Vagina (tissue), 2 donors: ENCODE measurements at regions not wholly inside any gene's neighbourhood (a gene's known extent, or its start where the extent isn't known, plus 50 kb on each side); places are given as distances from the start of the nearest gene placed in this dataset.

ENCODE experiments used
- CTCF ChIP-seq, 3 experiments: fragments of 450-650 bp in 2 of 3; fragments of 200-600 bp in 1 of 3; sonication (generic) in 1 of 3; IDR thresholded peaks; one replicate each; pipeline ENCODE4 v1.5.1; 2017 to 2019; ENCODE audit warnings: antibody characterized with exemption in 3 of 3, mild to moderate bottlenecking in 2 of 3, moderate library complexity in 2 of 3
- POLR2A ChIP-seq, 2 donors: fragments of 450-650 bp; IDR thresholded peaks; one replicate each; pipeline ENCODE4 v1.6.1; 2017; ENCODE audit warnings: antibody characterized with exemption in 2 of 2, mild to moderate bottlenecking in 2 of 2, moderate library complexity in 2 of 2

GRCh38 chr1:14365301-14365988 lies 233.0 kb upstream of the KAZN start:
- TF ChIP-seq CTCF (IDR thresholded peaks at IDR 0.05) (no peak), POLR2A (IDR thresholded peaks at IDR 0.05) (no peak)
